K562 (cell line): ENCODE measurements at regions not wholly inside any gene's neighbourhood (a gene's known extent, or its start where the extent isn't known, plus 50 kb on each side); places are given as distances from the start of the nearest gene placed in this dataset.

Source experiments
- ATAC-seq: fragments of 200-7000 bp; cut with Tn5 transposase; 3 replicates; pipeline ENCODE4 v1.9.1; 2020; ENCODE audit warnings: moderate library complexity
- BruUV-seq: library from RNA; stranded (reverse); fragments of 400-500 nt; replicated peaks from 2 replicates; lab custom pipeline; 2021; lab: Mats Ljungman, UMichigan
- CTCF ChIA-PET: fragments of 300-600 bp; formaldehyde crosslinking; extraction: SDS; loops from one replicate; lab custom pipeline; 2021; ENCODE audit warnings: low intra/inter-chr PET ratio; lab: Yijun Ruan, JAX
- POLR2A ChIA-PET: fragments of 300-600, 350-650 bp; sonication (Branson Sonifier 250); formaldehyde crosslinking; extraction: SDS; loops from one replicate; lab custom pipeline; 2021; ENCODE audit warnings: antibody characterized with exemption, inconsistent platforms; lab: Yijun Ruan, JAX
- DNase-seq, 4 experiments: peaks; one replicate each; pipeline versions ENCODE4 v3.0.0 to v3.0.0-alpha.2; 2011 to 2018; ENCODE audit warnings: low spot score in 3 of 4, mixed read lengths in 3 of 4; ENCODE audit errors: extremely low read depth in 1 of 4
- FAIRE-seq: peaks from 2 replicates; lab custom pipeline; 2011; peaks lifted over from hg19 to GRCh38; lab: Jason Lieb, UNC
- H2AFZ ChIP-seq: 2 replicates; pipeline ENCODE4 v1.6.0; 2011; ENCODE audit warnings: low read depth, low read length, control low read depth, inconsistent platforms
- H3K27ac ChIP-seq: fragments of 200-600 bp; 3 replicates; pipeline ENCODE4 v1.8.0; 2011; ENCODE audit warnings: low read depth, mild to moderate bottlenecking, control low read depth, inconsistent platforms, low read length, moderate library complexity, mixed read lengths; ENCODE audit errors: extremely low read depth
- H3K27me3 ChIP-seq, 2 experiments: fragments of 300-600 bp in 1 of 2; 2 replicates in 1 of 2; 3 replicates in 1 of 2; pipeline versions ENCODE4 v1.6.0 to v1.8.0; 2011; ENCODE audit warnings: inconsistent platforms in 2 of 2, low read length in 2 of 2, mild to moderate bottlenecking in 1 of 2, mixed read lengths in 1 of 2, moderate library complexity in 1 of 2; ENCODE audit not compliant: control insufficient read depth in 2 of 2, insufficient read depth in 2 of 2
- H3K36me3 ChIP-seq: fragments of 300-600 bp; 3 replicates; pipeline ENCODE4 v1.8.0; 2011; ENCODE audit warnings: mild to moderate bottlenecking, low read length, inconsistent platforms; ENCODE audit not compliant: control insufficient read depth, insufficient read depth
- H3K4me1 ChIP-seq, 2 experiments: fragments of 200-600 bp in 1 of 2; replicated peaks in 1 of 2; 2 replicates in 1 of 2; 3 replicates in 1 of 2; pipeline versions ENCODE4 v1.5.1 to v1.8.0; 2011; ENCODE audit warnings: inconsistent platforms in 2 of 2, low read length in 2 of 2, mild to moderate bottlenecking in 1 of 2, mixed read lengths in 1 of 2, moderate library complexity in 1 of 2; ENCODE audit not compliant: control insufficient read depth in 2 of 2, insufficient read depth in 2 of 2
- H3K4me2 ChIP-seq: 2 replicates; pipeline ENCODE4 v1.6.1; 2011; ENCODE audit warnings: low read length, control low read depth, inconsistent platforms, mixed read lengths; ENCODE audit not compliant: insufficient read depth
- H3K4me3 ChIP-seq: fragments of 200-600 bp; sonication (generic), shearing (Covaris generic); 2 replicates; pipeline ENCODE4 v1.5.1; 2016; ENCODE audit warnings: control low read depth, inconsistent platforms
- H3K79me2 ChIP-seq: fragments of 200-600 bp; 3 replicates; pipeline ENCODE4 v1.8.0; 2011; ENCODE audit warnings: low read length, inconsistent platforms; ENCODE audit not compliant: control insufficient read depth, insufficient read depth
- H3K9ac ChIP-seq, 2 experiments: 2 replicates each; pipeline versions ENCODE4 v1.6.0 to v1.6.1; 2011; ENCODE audit warnings: low read depth in 2 of 2, low read length in 2 of 2, control low read depth in 1 of 2, inconsistent platforms in 1 of 2, mild to moderate bottlenecking in 1 of 2, mixed read lengths in 1 of 2; ENCODE audit not compliant: insufficient read depth in 1 of 2
- H3K9me1 ChIP-seq: one replicate; pipeline ENCODE4 v1.6.0; 2011; ENCODE audit warnings: inconsistent platforms, mild to moderate bottlenecking, low read length, moderate library complexity; ENCODE audit not compliant: control insufficient read depth, insufficient read depth
- H3K9me3 ChIP-seq: replicated peaks from 2 replicates; pipeline ENCODE4 v1.5.1; 2011; ENCODE audit warnings: low read depth, low read length, inconsistent platforms; ENCODE audit not compliant: control insufficient read depth, insufficient read depth
- H4K20me1 ChIP-seq: replicated peaks from 2 replicates; pipeline ENCODE4 v1.6.1; 2011; ENCODE audit warnings: low read length, inconsistent platforms, mixed read lengths; ENCODE audit not compliant: control insufficient read depth, insufficient read depth
- CREB3L1 ChIP-seq: fragments of 450-650 bp; IDR thresholded peaks from 2 replicates; pipeline ENCODE4 v1.6.1; 2014; ENCODE audit warnings: low read depth, mild to moderate bottlenecking, moderate library complexity, borderline replicate concordance
- CSDE1 ChIP-seq, 2 experiments: fragments of 450-650 bp; IDR thresholded peaks; 2 replicates each; pipeline ENCODE4 v1.6.1; 2016; ENCODE audit warnings: mild to moderate bottlenecking in 1 of 2
- ELF4 ChIP-seq: fragments of 450-650 bp; formaldehyde crosslinking; IDR thresholded peaks from 2 replicates; pipeline ENCODE4 v1.4.0; 2022; ENCODE audit warnings: missing genetic modification characterization
- HDAC8 ChIP-seq: fragments of 450-650 bp; IDR thresholded peaks from 2 replicates; pipeline ENCODE4 v1.6.1; 2016; ENCODE audit warnings: mild to moderate bottlenecking, missing genetic modification characterization, moderate library complexity, missing compliant biosample characterization
- KLF13 ChIP-seq: fragments of 450-650 bp; IDR thresholded peaks from 2 replicates; pipeline ENCODE4 v1.6.1; 2016; ENCODE audit warnings: missing genetic modification characterization, low read depth, mild to moderate bottlenecking, missing compliant biosample characterization, moderate library complexity, borderline replicate concordance
- MECOM ChIP-seq: fragments of 250-450 bp; sonication (Bioruptor Pico); IDR thresholded peaks from 2 replicates; pipeline ENCODE4 v1.8.0; 2022; ENCODE audit warnings: inconsistent platforms
- RERE ChIP-seq: sonication (generic); formaldehyde crosslinking; IDR thresholded peaks from 2 replicates; pipeline ENCODE4 v1.8.0; 2023; ENCODE audit warnings: missing genetic modification reagents, mild to moderate bottlenecking, borderline replicate concordance
- TBP ChIP-seq: optimal IDR thresholded peaks from 2 replicates; pipeline ENCODE3; 2011; ENCODE audit warnings: low read depth, low read length, improper control_type of control experiment
- ZBTB34 ChIP-seq: fragments of 250-450 bp; sonication (Bioruptor Pico); IDR thresholded peaks from 2 replicates; pipeline ENCODE4 v1.8.0; 2021; ENCODE audit warnings: mild to moderate bottlenecking, moderate library complexity
- ZC3H8 ChIP-seq: fragments of 450-650 bp; IDR thresholded peaks from 2 replicates; pipeline ENCODE4 v1.6.1; 2017
- in situ Hi-C: fragments of 300-500 bp; cut with MboI; formaldehyde crosslinking; loops from 4 replicates; pipeline ENCODE4 v1.15.0; 2018; ENCODE audit warnings: inconsistent platforms, mixed read lengths
- intact Hi-C: fragments of 100-400 bp; cut with micrococcal nuclease; formaldehyde crosslinking; loops from 2 replicates; pipeline ENCODE4 v1.14.2; 2022

- CTCF ChIA-PET = no interaction called here
- Histone ChIP-seq H3K27me3 (no peaks in the 10 kb centered on the region), H3K79me2 (no peaks in the 10 kb centered on the region)
- POLR2A ChIA-PET = no interaction called here
- TF ChIP-seq TBP (no peak), RERE (CRISPR knock-in tag) (no peak), CREB3L1 (no peak), ZBTB34 (CRISPR knock-in tag) (no peak), HDAC8 (tag) (no peak), CSDE1 (IDR thresholded peaks at IDR 0.05) (no peak), ELF4 (CRISPR knock-in tag) (no peak), KLF13 (tag) (no peak), MECOM (CRISPR knock-in tag) (no peak), ZC3H8 (no peak)
- TF ChIP-seq, all 486 proteins: peak for 0
- H3K4me1 ChIP-seq = no peaks in the 10 kb centered on the region
- ATAC-seq (no peak), DNase-seq (no peak), FAIRE-seq (no peak)
- H3K4me3 ChIP-seq = no peak overlapping the region
- H4K20me1 ChIP-seq = no peaks in the 10 kb centered on the region
- H3K9ac ChIP-seq = no peak overlapping the region
- H3K9me1 ChIP-seq = no peaks in the 10 kb centered on the region
- H2AFZ ChIP-seq = no peak overlapping the region
- H3K36me3 ChIP-seq = no peaks in the 10 kb centered on the region
- no peaks in the 10 kb centered on the region; the same call in 1 of the 2 replicates for H3K9me3 ChIP-seq
- in situ Hi-C loops = no loop called here
- no peak overlapping the region for H3K27ac ChIP-seq
- H3K4me2 ChIP-seq = no peak overlapping the region
- intact Hi-C loops = no loop called here
- no TSS peak for BruUV-seq
These were observed 408.2 kb upstream of the SMIM31 start for GRCh38 chr4:164345756-164346155.
